CD1c-positive myeloid dendritic cell (primary cell): ENCODE measurements at regions not wholly inside any gene's neighbourhood (a gene's known extent, or its start where the extent isn't known, plus 50 kb on each side); places are given as distances from the start of the nearest gene placed in this dataset.
A peak's percentile ranks its signal among the peaks of the same experiment; 100 is the strongest.
"Not testable (repeated sequence)": the region's sequence is repeated elsewhere in the genome, so short reads cannot be mapped to it uniquely, and the experiment has no call there.

Experiments
- DNase-seq: peaks from one replicate; pipeline ENCODE4 v3.0.0-alpha.2; 2016; ENCODE audit errors: extremely low spot score

GRCh38 chr7:65510187-65510538 is 136.5 kb downstream of the ZNF92 start:
- DNase-seq = not testable (repeated sequence)

- not testable (repeated sequence) for DNase-seq
These were observed 146.1 kb downstream of the ZNF92 start for GRCh38 chr7:65519751-65520150.

- not testable (repeated sequence) for DNase-seq
These were observed 172.0 kb downstream of the ZNF92 start for GRCh38 chr7:65545465-65546161.

- DNase-seq = not testable (repeated sequence)
These were observed 176.2 kb downstream of the ZNF92 start for GRCh38 chr7:65549589-65550443.

GRCh38 chr7:65550444-65550809 is 176.8 kb downstream of the ZNF92 start:
- not testable (repeated sequence) for DNase-seq

GRCh38 chr7:65551042-65551441 is 177.4 kb downstream of the ZNF92 start:
- DNase-seq = not testable (repeated sequence)

- not testable (repeated sequence) for DNase-seq
These were observed 181.2 kb downstream of the ZNF92 start for GRCh38 chr7:65554553-65555476.

- peak; percentile 0 for DNase-seq
These were observed 184.9 kb downstream of the ZNF92 start for GRCh38 chr7:65558584-65558983.

GRCh38 chr7:65561786-65562372 is 188.2 kb downstream of the ZNF92 start:
- DNase-seq = not testable (repeated sequence)

- DNase-seq = not testable (repeated sequence)
These were observed 188.9 kb downstream of the ZNF92 start for GRCh38 chr7:65562522-65562921.

GRCh38 chr7:65563333-65563732 is 189.7 kb downstream of the ZNF92 start:
- not testable (repeated sequence) for DNase-seq

GRCh38 chr7:65568226-65568625 is 194.6 kb downstream of the ZNF92 start:
- not testable (repeated sequence) for DNase-seq

- not testable (repeated sequence) for DNase-seq
These were observed 197.3 kb downstream of the ZNF92 start for GRCh38 chr7:65570990-65571389.

GRCh38 chr7:65572581-65572980 is 198.9 kb downstream of the ZNF92 start:
- DNase-seq = not testable (repeated sequence)

- DNase-seq = not testable (repeated sequence)
These were observed 202.7 kb downstream of the ZNF92 start for GRCh38 chr7:65576370-65576769.

GRCh38 chr7:65582518-65583119 is 209.0 kb downstream of the ZNF92 start:
- not testable (repeated sequence) for DNase-seq

GRCh38 chr7:65602495-65602894 is 228.8 kb downstream of the ZNF92 start:
- not testable (repeated sequence) for DNase-seq

GRCh38 chr7:65609131-65609530 is 235.5 kb downstream of the ZNF92 start:
- no peak for DNase-seq

GRCh38 chr7:65613644-65614289 is 240.1 kb downstream of the ZNF92 start:
- not testable (repeated sequence) for DNase-seq

GRCh38 chr7:65616111-65616510 is 242.5 kb downstream of the ZNF92 start:
- not testable (repeated sequence) for DNase-seq
